AG09309 (cell line): ENCODE measurements at regions not wholly inside any gene's neighbourhood (a gene's known extent, or its start where the extent isn't known, plus 50 kb on each side); places are given as distances from the start of the nearest gene placed in this dataset.
"Not testable (repeated sequence)": the region's sequence is repeated elsewhere in the genome, so short reads cannot be mapped to it uniquely, and the experiment has no call there.

Experiments used
- DNase-seq: peaks from one replicate; pipeline ENCODE4 v3.0.0-alpha.2; 2010; ENCODE audit warnings: low read depth
- H3K4me3 ChIP-seq: 2 replicates; pipeline ENCODE4 v1.5.1; 2011; ENCODE audit warnings: mild to moderate bottlenecking, low read depth, low read length, moderate library complexity; ENCODE audit not compliant: control insufficient read depth
- TF ChIP-seq, protein P1 (sequence below): IDR thresholded peaks from 2 replicates; pipeline ENCODE4 v1.5.1; 2011; ENCODE audit warnings: mild to moderate bottlenecking, low read depth, low read length, inconsistent platforms; ENCODE audit not compliant: insufficient read depth, control insufficient read depth; ENCODE audit errors: missing control alignments

DNA sequence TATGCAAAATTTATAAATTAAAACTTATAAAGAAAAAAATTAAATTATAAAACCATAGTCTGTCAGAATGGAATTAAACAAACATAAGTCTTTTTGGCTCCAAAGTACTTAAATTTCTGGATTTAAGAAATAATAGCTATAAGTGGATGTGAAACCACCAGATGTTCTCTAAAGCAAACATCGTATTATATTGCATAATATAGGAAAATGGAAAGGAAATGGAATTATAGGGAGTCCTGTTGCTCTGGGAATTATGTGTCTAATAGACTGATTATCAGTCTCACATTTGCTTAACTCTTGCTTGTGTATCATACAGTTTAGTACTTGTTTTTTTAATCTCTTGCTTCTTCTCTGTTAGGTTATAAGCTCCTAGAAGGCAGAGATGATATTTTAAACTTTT lies 819.2 kb downstream of the RAPGEF2 start:
- TF ChIP-seq, protein P1, sequence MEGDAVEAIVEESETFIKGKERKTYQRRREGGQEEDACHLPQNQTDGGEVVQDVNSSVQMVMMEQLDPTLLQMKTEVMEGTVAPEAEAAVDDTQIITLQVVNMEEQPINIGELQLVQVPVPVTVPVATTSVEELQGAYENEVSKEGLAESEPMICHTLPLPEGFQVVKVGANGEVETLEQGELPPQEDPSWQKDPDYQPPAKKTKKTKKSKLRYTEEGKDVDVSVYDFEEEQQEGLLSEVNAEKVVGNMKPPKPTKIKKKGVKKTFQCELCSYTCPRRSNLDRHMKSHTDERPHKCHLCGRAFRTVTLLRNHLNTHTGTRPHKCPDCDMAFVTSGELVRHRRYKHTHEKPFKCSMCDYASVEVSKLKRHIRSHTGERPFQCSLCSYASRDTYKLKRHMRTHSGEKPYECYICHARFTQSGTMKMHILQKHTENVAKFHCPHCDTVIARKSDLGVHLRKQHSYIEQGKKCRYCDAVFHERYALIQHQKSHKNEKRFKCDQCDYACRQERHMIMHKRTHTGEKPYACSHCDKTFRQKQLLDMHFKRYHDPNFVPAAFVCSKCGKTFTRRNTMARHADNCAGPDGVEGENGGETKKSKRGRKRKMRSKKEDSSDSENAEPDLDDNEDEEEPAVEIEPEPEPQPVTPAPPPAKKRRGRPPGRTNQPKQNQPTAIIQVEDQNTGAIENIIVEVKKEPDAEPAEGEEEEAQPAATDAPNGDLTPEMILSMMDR, result no peak
- DNase-seq, result no peak
- no peak overlapping the region for H3K4me3 ChIP-seq

DNA sequence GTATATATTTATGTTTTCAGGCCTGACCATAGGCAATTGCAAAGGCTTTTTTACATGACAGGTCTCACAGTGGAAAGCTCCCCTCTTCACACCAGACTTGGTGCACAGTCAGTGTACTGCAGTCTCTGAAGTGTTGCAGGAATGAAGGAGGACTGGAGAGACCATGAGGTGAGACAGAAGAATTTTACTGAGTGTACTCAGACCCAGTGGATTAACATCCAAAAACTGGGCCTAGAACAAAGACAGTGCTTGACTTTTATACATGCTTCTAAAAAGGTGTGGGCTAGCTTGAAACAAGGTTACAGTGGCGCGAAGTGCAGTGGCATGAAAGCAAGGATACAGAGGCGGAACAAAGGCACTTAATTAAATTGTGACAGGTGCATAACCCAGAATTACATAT lies 822.9 kb downstream of the RAPGEF2 start:
- TF ChIP-seq, protein P1, result no peak
- no peak overlapping the region for H3K4me3 ChIP-seq
- no peak for DNase-seq

DNA sequence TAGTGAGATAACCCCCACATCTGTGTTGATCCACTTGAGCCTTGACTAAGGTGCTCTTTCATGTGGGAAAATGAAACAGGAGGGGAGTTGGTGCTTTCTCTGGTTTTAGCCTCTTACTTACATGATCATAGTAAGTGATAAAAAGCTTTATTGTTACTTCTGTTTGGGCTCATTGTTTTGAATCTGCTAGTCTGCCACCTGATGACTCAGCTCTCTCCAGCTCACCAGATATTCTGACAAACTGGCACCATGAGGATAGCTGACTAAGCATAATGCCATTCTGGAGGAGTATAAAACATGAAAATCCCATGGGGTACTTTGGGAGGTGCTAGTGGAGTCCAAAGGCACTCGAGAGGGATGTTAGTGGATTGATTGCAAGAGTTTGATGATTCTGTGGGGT lies 824.0 kb downstream of the RAPGEF2 start:
- no peak overlapping the region for H3K4me3 ChIP-seq
- TF ChIP-seq, protein P1, result no peak
- DNase-seq, result no peak

DNA sequence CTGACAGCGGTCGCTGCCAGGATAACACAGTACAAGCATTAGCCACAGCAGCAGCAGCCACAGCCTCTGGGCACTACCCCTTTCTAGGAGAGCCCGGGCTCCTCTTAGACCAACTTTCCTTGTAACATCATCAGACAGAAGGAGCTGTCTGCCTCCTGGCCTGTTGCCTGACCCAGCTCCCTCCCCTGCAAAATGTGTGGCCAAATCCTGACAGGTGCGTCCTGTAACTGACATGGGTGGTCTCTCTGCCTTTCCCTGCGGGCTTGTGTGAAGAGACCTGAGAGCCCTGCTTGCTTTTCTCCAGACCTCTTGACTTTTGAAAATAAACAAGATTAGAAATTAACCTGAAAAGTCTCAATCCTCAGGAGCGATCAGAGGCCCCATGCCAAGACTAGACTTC lies 824.9 kb downstream of the RAPGEF2 start:
- DNase-seq, result no peak
- H3K4me3 ChIP-seq, result no peak overlapping the region
- TF ChIP-seq, protein P1, result no peak

DNA sequence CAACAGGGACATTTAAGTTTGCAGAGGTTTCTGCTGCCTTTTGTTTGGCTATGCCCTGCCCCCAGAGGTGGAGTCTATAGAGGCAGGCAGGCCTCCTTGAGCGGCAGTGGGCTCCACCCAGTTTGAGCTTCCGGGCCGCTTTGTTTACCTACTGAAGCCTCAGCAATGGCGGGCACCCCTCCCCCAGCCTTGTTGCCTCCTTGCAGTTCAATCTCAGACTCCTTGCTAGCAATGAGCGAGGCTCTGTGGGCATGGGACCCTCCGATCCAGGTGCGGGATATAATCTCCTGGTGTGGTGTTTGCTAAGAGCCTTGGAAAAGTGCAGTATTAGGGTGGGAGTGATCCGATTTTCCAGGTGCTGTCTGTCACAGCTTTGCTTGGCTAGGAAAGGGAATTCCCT lies 831.7 kb downstream of the RAPGEF2 start:
- not testable (repeated sequence) for H3K4me3 ChIP-seq, DNase-seq

DNA sequence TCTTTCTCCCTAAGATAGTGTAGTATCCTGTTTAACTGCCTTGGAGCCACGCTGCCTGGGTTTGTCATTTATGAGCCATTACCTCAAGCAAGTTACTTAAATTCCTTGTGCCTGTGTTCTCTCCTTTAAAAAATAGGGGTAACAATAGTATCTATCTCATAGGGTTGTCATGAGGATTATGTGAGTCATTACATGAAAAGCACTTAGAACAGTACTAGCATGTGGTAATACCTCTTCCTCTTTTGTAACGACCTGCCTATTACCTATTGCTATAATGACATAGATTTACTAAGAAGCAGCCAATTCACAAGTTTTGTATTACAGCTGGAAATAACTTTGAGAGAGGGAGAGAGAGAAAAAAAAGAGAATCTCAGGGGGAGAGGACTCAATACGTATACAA lies 834.7 kb downstream of the RAPGEF2 start:
- H3K4me3 ChIP-seq, result no peak overlapping the region
- no peak for DNase-seq
- TF ChIP-seq, protein P1, result no peak

DNA sequence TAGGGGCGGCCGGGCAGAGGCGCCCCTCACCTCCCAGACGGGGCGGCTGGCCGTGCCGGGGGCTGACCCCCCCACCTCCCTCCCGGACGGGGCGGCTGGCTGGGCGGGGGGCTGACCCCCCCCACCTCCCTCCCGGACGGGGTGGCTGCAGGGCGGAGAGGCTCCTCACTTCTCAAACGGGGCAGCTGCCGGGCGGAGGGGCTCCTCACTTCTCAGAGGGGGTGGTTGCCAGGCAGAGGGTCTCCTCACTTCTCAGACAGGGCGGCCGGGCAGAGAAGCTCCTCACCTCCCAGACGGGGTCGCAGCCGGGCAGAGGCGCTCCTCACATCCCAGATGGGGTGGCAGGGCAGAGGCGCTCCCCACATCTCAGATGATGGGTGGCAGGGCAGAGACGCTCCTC lies 836.8 kb downstream of the RAPGEF2 start:
- DNase-seq, H3K4me3 ChIP-seq: not testable (repeated sequence)

DNA sequence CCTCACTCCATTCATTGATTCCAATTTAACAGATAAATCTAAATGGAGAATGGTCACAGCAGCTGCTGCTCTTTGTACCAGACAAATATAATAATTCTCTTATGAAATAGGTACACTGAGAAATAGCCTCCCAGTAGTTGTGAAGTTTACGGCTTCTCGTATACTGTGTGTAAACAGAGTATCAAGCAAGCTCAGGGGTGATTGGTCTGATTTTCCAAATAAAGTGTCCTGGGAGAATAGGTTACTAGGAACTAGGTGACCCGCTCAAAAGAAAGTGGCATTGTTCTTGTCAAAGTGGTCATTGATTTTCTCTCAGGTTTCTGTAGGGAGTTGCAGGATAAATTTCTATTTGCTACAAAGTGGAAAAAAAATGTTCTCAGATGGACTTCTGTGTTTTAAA lies 838.2 kb downstream of the RAPGEF2 start:
- H3K4me3 ChIP-seq, result no peak overlapping the region
- no peak for DNase-seq
- TF ChIP-seq, protein P1, result no peak
